ENCODE measurements at regions not wholly inside any gene's neighbourhood (a gene's known extent, or its start where the extent isn't known, plus 50 kb on each side); places are given as distances from the start of the nearest gene placed in this dataset.

DNA sequence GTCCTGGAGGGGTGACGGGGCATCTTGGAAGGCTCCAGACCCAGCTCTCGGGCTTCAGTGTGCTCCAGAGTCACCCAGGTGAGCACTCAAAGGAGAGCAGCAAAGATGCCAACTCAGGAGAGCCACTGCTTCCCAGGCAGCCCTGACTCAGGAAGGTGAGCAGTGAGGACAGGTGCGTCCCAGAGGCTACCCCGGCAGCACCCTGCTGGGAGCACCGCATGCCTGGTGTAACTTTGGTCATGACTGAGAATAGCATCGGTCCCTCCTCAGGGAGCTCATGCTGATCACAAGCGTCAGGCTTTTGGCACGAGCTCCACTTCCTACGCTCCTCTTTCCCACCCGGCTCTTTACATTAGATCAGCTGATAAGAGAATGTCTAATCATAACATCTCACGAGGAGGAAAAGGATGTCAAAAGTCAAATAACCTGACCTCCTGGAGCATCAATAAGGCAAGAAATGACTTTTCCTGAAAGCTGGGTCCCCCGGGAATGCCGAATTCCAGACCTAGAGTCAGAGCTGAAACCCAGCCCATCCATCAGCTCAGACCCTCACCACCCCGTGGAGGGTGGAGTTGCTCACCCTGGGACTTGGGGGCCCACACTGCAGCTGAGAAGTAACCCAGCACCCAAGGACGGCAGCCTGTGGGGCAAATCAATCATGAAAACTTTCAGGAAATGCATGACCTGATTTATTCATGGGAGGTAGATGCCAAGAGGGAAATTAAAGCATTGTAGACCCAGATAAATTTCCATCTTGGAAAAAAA, 248.8 kb downstream of the ACKR3 start:
- no peak for TF ChIP-seq POLR2A (IDR thresholded peaks at IDR 0.05)
- TF ChIP-seq, protein P1, sequence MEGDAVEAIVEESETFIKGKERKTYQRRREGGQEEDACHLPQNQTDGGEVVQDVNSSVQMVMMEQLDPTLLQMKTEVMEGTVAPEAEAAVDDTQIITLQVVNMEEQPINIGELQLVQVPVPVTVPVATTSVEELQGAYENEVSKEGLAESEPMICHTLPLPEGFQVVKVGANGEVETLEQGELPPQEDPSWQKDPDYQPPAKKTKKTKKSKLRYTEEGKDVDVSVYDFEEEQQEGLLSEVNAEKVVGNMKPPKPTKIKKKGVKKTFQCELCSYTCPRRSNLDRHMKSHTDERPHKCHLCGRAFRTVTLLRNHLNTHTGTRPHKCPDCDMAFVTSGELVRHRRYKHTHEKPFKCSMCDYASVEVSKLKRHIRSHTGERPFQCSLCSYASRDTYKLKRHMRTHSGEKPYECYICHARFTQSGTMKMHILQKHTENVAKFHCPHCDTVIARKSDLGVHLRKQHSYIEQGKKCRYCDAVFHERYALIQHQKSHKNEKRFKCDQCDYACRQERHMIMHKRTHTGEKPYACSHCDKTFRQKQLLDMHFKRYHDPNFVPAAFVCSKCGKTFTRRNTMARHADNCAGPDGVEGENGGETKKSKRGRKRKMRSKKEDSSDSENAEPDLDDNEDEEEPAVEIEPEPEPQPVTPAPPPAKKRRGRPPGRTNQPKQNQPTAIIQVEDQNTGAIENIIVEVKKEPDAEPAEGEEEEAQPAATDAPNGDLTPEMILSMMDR (IDR thresholded peaks at IDR 0.05): no peak
